HG03342 (cell line): ENCODE measurements at regions not wholly inside any gene's neighbourhood (a gene's known extent, or its start where the extent isn't known, plus 50 kb on each side); places are given as distances from the start of the nearest gene placed in this dataset.

Experiments used
- ATAC-seq: cut with Tn5 transposase; IDR thresholded peaks from one replicate; pipeline ENCODE4 v1.9.1; 2021; ENCODE audit warnings: mild to moderate bottlenecking, moderate library complexity; ENCODE audit not compliant: unreplicated experiment

DNA sequence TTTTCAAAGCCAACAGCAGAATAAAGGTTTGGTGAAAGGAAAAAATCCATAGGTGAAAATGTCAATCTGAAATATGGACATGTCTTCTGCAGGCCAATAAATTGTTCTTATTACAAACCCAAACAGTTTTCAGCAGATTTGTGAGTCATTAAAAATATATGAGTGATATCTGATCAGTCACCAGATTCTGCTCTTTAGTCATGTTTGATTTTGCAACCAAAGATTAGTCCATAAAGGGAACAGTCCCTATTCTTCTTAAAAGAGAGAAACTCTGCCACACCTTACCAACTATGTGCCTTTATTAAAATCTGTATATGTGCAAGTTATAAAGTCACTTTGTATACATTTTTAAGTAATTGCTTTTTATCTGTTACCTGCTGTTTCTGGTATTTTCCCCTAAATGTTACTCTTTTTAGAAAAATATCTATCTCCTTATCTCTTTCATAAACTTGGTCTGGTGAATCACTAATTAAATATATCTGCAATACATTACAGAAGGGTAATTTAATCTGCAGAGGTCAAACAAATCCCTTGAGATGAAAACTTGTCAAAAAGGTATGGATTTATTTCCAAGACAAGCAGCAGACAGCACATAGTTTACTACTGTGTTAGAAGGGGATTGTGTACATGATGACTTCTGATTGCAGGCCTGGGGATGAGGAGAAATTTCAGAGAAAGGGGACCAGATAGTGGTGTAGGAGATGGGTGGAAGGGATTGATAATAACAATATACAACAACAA, 322.9 kb upstream of the NWD2 start:
- ATAC-seq: no peak

GRCh38 chr4:36930562-36931111, 313.9 kb upstream of the NWD2 start:
- no peak for ATAC-seq

DNA sequence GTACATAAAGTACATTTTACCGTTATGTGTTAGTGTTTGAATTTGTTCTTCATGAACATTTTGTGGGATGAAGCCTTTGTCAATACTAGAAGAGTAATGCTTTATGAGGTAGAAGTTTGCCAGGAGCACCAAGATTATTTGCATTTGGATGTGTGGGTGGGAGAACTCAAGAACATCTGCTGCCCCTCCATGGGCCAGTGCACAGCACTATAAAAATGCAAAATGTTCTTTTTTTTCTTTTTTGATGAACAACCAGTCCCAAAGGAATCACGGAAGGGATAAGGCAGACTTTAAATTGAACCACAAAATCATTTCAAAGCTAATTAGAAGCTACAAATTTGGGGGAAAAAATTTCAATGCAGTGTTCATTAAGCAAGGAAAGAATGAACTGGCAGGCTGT, 300.3 kb upstream of the NWD2 start:
- ATAC-seq: no peak

- ATAC-seq: no peak
Observed at GRCh38 chr4:36961420-36961819, 283.1 kb upstream of the NWD2 start.

DNA sequence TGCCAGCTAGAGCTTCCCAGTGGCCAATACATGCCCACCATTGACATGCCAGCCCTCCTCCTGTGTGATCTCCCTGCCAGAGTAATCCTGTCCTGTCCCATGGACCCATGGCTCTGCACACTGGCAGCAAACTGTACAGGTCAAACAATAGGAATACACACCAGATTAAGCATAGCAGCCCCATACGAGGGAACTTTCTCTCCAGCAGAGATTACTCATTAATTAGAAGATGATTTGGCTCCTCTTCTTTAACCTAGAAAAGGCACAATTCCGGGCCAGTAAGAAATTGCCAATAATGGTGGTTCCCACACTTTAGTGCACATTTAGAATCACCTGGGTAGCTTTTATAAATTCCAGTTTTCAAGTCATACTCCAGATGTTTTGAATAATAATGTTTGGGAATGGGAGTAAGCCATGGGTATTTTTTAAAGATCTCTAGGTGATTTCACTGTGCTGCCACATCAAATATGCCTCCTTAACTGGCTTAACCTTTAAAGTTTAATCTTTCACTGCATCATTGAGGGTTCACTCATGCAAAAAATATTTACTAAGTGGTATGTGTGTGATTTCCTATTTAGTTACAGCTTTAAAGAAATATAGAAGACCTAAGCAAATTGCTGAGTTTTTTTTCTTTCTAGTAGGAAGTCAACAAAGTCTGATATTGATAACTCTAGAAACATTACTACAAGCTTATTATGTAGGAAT, 277.6 kb upstream of the NWD2 start:
- ATAC-seq: no peak

DNA sequence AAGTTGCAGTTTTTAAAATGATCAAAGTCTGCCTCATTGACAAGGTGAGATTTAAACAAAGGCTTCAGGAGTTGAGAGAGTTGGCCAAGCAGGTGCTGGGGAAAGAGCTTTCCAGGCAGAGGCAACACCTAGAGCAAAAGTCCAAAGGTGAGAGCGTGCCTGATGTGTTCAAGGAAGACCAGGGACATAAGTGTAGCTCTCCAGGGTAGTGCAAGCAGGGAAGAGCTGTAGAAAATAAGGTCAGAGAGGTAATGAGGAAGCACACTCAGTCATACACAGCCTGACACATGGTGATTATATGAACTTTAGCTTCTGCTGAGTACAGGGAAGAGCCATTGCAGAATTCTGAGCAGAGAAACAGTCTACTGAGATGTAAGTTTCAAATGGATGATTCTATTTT, 265.0 kb upstream of the NWD2 start:
- no peak for ATAC-seq

- peak; percentile 84 for ATAC-seq
Observed at GRCh38 chr4:36990128-36990872, 254.2 kb upstream of the NWD2 start.

GRCh38 chr4:36997727-36998126, 246.8 kb upstream of the NWD2 start:
- peak; percentile 74 for ATAC-seq

GRCh38 chr4:37000281-37000680, 244.3 kb upstream of the NWD2 start:
- no peak for ATAC-seq

GRCh38 chr4:37001688-37002436, 242.7 kb upstream of the NWD2 start:
- no peak for ATAC-seq

- ATAC-seq: no peak
Observed at GRCh38 chr4:37002625-37003024, 241.9 kb upstream of the NWD2 start.

GRCh38 chr4:37008199-37008598, 236.3 kb upstream of the NWD2 start:
- no peak for ATAC-seq

GRCh38 chr4:37014584-37014983, 230.0 kb upstream of the NWD2 start:
- ATAC-seq: no peak

GRCh38 chr4:37015391-37015790, 229.2 kb upstream of the NWD2 start:
- ATAC-seq: no peak

DNA sequence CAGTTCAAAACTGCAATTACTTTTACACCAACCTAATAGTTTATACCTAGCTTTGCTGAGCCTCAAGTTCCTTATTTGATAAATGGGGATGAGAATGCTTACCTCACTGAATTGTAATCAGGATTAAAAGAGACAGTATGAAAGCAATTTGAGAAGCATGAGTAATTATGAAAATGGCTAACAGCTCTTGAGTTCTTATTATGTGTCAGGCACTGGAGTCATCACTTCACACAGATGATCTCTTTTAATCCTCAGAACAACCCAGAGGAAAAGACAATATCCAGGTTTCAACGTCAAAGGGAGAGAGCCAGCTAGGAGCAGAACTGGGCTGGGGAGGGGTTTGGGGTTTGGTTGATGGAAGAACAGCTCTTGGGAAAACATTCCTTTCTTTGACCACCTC, 221.0 kb upstream of the NWD2 start:
- ATAC-seq: no peak

- no peak for ATAC-seq
Observed at GRCh38 chr4:37023996-37024395, 220.5 kb upstream of the NWD2 start.

GRCh38 chr4:37040816-37041215, 203.7 kb upstream of the NWD2 start:
- no peak for ATAC-seq

- no peak for ATAC-seq
Observed at GRCh38 chr4:37043342-37043741, 201.2 kb upstream of the NWD2 start.

GRCh38 chr4:37051111-37051510, 193.4 kb upstream of the NWD2 start:
- no peak for ATAC-seq

GRCh38 chr4:37051866-37052265, 192.7 kb upstream of the NWD2 start:
- no peak for ATAC-seq

DNA sequence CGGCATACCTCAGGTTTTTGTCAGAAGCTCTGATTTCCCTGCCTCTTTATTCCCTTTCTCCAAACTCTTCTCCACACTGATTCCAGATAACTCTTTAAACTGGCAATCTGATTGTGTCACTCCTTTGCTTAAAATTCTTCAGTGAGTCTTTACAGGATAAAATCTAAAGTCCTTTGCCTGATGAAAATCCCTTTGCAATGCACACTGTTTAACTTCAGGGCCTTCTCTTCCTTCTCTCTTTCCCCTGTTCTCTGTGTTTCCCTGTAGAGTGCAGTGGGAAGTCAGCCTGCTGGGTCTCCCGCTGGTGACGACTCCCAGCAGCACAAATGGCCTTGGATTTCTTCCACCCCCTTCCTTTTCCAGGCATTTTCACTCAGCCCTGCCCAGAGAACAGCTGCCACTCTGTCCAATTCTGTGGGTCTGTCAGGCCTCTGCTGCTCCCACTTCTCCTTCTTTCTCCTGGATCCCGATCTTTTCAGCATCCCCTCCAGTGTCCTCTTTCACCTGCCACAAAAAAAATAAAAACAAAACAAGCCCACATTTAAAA, 189.9 kb upstream of the NWD2 start:
- ATAC-seq: no peak
